Glutamatergic neuron (in vitro differentiated cells): ENCODE measurements at regions not wholly inside any gene's neighbourhood (a gene's known extent, or its start where the extent isn't known, plus 50 kb on each side); places are given as distances from the start of the nearest gene placed in this dataset.

Experiments
- DNase-seq: peaks from one replicate; pipeline ENCODE4 v3.0.0; 2022
- H3K27ac Mint-ChIP-seq: one replicate; pipeline ENCODE4 v1.8.0; 2020; ENCODE audit warnings: mild to moderate bottlenecking, mixed read lengths, inconsistent platforms; ENCODE audit not compliant: unreplicated experiment
- H3K27me3 Mint-ChIP-seq: one replicate; pipeline ENCODE4 v1.8.0; 2020; ENCODE audit warnings: mild to moderate bottlenecking, moderate library complexity, mixed read lengths, inconsistent platforms; ENCODE audit not compliant: unreplicated experiment
- H3K36me3 Mint-ChIP-seq: one replicate; pipeline ENCODE4 v1.8.0; 2020; ENCODE audit warnings: mild to moderate bottlenecking, mixed read lengths, inconsistent platforms; ENCODE audit not compliant: unreplicated experiment
- H3K4me1 Mint-ChIP-seq: one replicate; pipeline ENCODE4 v1.8.0; 2020; ENCODE audit warnings: mild to moderate bottlenecking, low read depth, mixed read lengths, inconsistent platforms; ENCODE audit not compliant: unreplicated experiment
- H3K4me3 Mint-ChIP-seq: one replicate; pipeline ENCODE4 v1.8.0; 2020; ENCODE audit warnings: mild to moderate bottlenecking, mixed read lengths, inconsistent platforms; ENCODE audit not compliant: unreplicated experiment
- H3K9me3 Mint-ChIP-seq: one replicate; pipeline ENCODE4 v1.8.0; 2020; ENCODE audit warnings: mild to moderate bottlenecking, moderate library complexity, mixed read lengths, inconsistent platforms; ENCODE audit not compliant: unreplicated experiment
- CTCF ChIP-seq: fragments of 200-600 bp; sonication (generic); IDR thresholded peaks from one replicate; pipeline ENCODE4 v1.5.0; 2021; ENCODE audit not compliant: partially characterized antibody, unreplicated experiment

- Mint-ChIP-seq H3K36me3 (no peaks in the 10 kb centered on the region), H3K27me3 (peaks cover 4% of the 10 kb centered on the region), H3K27ac (no peak overlapping the region)
Measured at GRCh38 chr11:69970785-69971535, 107.2 kb upstream of the ANO1 start.

GRCh38 chr11:69971741-69972140, 106.4 kb upstream of the ANO1 start:
- no peak for TF ChIP-seq CTCF
- Mint-ChIP-seq H3K36me3 (no peaks in the 10 kb centered on the region), H3K27me3 (peaks cover 4% of the 10 kb centered on the region), H3K27ac (no peak overlapping the region), H3K4me3 (no peak overlapping the region), H3K4me1 (no peaks in the 10 kb centered on the region), H3K9me3 (peaks cover 2% of the 10 kb centered on the region)
- DNase-seq = no peak

More at GRCh38 chr11:69970785-69971535, 107.2 kb upstream of the ANO1 start:
- Mint-ChIP-seq H3K4me3 (no peak overlapping the region), H3K9me3 (no peaks in the 10 kb centered on the region), H3K4me1 (no peaks in the 10 kb centered on the region)
- no peak for TF ChIP-seq CTCF
- no peak for DNase-seq

GRCh38 chr11:69972351-69972802, 105.7 kb upstream of the ANO1 start:
- Mint-ChIP-seq H3K27me3 (peaks cover 4% of the 10 kb centered on the region), H3K9me3 (peaks cover 2% of the 10 kb centered on the region), H3K36me3 (no peaks in the 10 kb centered on the region), H3K4me3 (no peak overlapping the region), H3K27ac (no peak overlapping the region), H3K4me1 (no peaks in the 10 kb centered on the region)
- no peak for DNase-seq
- no peak for TF ChIP-seq CTCF

GRCh38 chr11:69974528-69974927, 103.6 kb upstream of the ANO1 start:
- H3K4me3 Mint-ChIP-seq = no peak overlapping the region
- no peak overlapping the region for H3K27ac Mint-ChIP-seq
- no peaks in the 10 kb centered on the region for H3K4me1 Mint-ChIP-seq
- no peaks in the 10 kb centered on the region for H3K36me3 Mint-ChIP-seq
- peaks cover 4% of the 10 kb centered on the region for H3K27me3 Mint-ChIP-seq
- DNase-seq = no peak
- H3K9me3 Mint-ChIP-seq = peaks cover 2% of the 10 kb centered on the region
- no peak for TF ChIP-seq CTCF

GRCh38 chr11:69975822-69976221, 102.3 kb upstream of the ANO1 start:
- H3K27me3 Mint-ChIP-seq = peaks cover 4% of the 10 kb centered on the region
- no peaks in the 10 kb centered on the region for H3K36me3 Mint-ChIP-seq
- no peaks in the 10 kb centered on the region for H3K4me1 Mint-ChIP-seq
- DNase-seq = no peak
- TF ChIP-seq CTCF = no peak
- H3K4me3 Mint-ChIP-seq = no peak overlapping the region
- peaks cover 2% of the 10 kb centered on the region for H3K9me3 Mint-ChIP-seq
- no peak overlapping the region for H3K27ac Mint-ChIP-seq
